HG02852 (cell line): ENCODE measurements at regions not wholly inside any gene's neighbourhood (a gene's known extent, or its start where the extent isn't known, plus 50 kb on each side); places are given as distances from the start of the nearest gene placed in this dataset.
"Not testable (repeated sequence)": the region's sequence is repeated elsewhere in the genome, so short reads cannot be mapped to it uniquely, and the experiment has no call there.

Source experiments
- ATAC-seq: cut with Tn5 transposase; IDR thresholded peaks from one replicate; pipeline ENCODE4 v1.9.1; 2021; ENCODE audit warnings: mild to moderate bottlenecking, moderate library complexity; ENCODE audit not compliant: unreplicated experiment

DNA sequence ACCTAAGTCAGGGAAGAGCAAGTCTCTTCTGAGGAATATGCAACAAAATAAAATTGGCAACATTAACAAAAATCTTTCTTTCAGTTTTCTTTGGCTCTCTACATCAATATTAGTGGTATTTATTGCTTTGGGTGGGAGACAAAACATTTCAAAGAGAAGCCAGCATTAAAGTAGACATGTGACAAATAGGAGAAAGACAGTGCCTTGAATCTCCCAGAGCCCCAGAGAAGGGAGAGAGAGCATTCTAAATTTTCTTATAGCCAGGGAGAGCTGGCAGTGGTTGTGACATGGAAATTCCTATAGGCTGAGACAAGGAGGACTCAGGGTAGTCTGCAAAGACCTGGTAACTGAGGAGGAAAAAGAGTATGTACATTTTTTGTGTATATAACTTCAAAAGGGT, 79.4 kb upstream of the NREP start:
- ATAC-seq = no peak

DNA sequence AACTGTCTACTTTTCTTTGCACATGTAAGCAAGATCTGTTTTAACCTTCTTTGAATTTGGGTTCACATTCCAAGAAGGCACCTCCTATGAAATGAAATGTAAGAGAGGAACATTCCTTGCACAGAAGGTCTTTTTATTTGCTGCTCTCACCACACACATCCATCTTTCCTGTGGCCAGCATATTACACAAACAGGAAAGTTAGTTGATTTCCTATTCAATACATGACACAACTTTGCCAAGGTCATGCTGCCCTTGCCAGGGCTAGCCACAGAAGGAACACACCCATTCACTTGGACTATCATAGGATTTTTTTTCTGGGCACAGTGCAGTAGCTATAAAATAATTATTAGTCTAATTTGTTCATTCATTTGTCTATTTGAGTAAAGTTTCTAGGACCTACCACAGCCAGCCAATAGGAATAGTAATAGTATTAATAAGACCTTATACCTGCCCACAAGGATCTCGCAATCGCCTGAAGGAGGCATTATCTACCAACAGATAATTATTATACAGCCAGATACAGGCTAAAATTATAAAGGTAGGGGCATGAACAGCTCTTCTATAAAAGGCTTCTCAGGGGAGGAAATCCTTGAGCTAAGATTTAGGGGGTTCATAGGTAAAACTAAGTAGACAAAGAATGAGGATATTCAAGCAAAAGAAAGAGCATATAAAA, 78.1 kb upstream of the NREP start:
- no peak for ATAC-seq

DNA sequence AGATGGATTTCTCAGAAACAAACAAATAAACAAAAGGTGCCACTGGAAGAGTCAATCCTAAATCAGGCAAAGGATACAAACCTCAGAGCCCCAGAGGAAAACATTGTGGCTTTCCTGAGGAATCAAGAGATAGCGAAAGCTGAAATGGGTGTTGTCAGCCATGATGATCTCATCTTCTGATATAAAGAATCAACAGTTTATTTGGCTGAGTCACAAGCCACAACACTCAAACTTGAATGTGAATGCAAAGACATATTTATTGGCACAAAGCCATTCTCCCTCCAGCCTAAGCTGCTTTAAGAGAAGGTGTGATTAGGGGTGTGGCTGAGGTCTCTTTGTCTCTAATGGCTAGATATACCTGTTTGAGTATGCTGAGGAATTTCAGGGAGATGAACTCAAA, 73.3 kb upstream of the NREP start:
- no peak for ATAC-seq

DNA sequence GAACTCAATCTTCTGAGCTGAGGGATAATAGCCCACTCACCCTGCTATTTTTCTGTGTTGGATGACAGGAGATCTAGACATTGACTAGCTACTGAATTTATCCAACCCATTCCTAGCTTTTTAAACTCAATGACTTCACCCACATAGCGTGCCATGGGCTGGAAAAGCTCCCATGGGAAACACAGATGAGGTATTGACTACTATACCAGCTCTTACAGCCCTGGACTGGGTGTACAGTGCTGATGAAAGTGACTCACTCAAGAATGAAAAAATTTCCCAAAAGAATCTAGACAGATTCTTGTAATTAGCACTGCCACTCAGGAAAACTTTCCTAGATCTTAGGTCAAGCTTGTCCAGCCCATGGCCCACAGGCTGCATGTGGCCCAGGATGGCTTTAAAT, 72.7 kb upstream of the NREP start:
- no peak for ATAC-seq

DNA sequence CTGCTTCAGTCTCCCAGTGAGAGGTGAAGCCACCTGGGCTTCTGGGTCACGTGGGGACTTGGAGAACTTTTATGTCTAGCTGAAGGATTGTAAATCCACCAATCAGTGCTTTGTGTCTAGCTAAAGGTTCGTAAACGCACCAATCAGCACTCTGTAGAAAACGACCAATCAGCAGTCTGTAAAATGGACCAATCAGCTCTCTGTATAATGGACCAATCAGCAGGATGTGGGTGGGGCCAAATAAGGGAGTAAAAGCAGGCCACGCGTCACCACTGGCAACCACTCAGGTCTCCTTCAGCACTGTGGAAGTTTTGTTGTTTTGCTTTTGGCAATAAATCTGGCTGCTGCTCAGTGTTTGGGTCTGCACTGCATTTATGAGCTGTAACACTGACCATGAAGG, 69.1 kb upstream of the NREP start:
- no peak for ATAC-seq

DNA sequence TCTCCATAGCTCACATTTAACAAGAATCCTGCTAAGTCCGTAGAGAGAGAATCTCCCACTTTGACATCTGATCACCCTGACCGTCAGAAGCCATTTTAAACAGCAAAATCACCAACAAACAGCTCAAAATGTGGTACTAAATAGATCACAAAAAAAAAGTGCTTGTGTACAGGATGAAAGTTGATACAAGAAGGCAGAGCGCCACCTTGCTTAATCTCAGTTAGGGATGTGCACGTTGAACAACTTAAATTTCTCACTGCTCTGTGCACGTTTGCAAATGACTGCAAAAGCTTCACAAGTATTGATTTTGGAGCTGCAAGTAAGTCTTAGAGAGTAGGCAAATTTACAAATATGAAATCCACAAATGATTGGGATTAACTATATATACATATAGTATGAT, 63.1 kb upstream of the NREP start:
- no peak for ATAC-seq

DNA sequence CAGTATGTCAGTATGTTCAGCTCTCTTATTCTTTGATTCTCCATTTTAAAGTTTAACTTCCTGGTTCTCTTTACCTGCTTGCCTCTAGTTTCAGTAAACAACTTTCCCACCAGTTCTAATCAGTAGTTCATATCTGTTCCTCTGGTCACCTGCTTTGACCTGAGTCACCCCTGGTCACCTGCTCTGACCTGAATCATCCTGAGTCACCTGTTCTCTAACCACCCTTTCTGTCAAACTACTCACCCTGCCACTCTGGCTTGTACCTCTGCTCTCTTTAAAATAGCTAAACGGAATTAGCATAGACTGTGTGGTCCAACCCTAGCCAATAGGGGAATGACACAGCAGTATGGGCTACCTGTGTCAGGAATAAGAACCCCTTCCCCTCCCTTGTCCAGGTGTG, 62.0 kb upstream of the NREP start:
- ATAC-seq = not testable (repeated sequence)

DNA sequence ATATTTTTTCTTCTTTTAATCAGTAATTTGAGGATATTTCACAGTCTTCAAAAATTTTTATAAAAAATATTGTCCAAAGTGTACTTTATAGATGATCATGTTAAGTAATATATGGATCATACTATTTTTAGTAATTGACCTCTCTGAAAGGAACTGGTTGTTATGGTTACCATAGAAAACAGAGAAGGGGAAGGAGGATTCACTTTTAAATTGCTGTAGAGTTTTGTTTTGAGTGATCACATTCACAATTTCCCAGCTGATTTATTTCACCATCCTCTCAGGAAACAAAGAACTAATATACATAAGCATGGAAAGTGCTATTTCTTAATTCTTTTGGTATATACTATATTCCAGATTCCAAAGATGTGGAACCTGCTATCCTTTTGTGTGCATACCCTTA, 56.5 kb upstream of the NREP start:
- ATAC-seq = no peak

DNA sequence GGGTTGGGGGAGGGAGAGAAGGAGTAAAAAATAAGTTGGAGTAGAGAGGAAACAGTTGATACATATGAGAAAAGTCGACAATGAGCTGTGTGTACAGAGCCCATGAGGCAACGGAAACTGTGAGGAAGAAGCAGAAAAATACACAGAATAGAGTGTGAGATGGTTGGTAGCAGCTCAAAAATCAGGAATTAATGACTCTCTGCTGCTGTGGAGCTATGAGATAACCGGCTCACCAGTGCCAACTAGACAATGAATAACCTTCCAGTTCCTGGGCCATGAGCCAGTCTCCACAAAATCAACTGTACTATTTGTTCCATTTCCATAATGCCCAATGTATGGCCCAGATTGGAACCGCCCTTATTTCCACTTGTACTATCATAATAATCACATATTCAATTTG, 53.1 kb upstream of the NREP start:
- ATAC-seq = no peak
